B cell (primary cell): ENCODE measurements at regions not wholly inside any gene's neighbourhood (a gene's known extent, or its start where the extent isn't known, plus 50 kb on each side); places are given as distances from the start of the nearest gene placed in this dataset.

Experiments
- ATAC-seq: fragments of 200-7000 bp; cut with Tn5 transposase; one replicate; pipeline ENCODE4 v1.10.0; 2021; ENCODE audit warnings: low read depth, mild to moderate bottlenecking, moderate number of reproducible peaks, moderate library complexity
- CTCF ChIA-PET: fragments of 350-600 bp; sonication (Branson Sonifier 250); formaldehyde crosslinking; loops from one replicate; lab custom pipeline; 2021; ENCODE audit warnings: antibody characterized with exemption, inconsistent platforms; lab: Charles Lee
- POLR2A ChIA-PET: fragments of 350-600 bp; sonication (Branson Sonifier 250); formaldehyde crosslinking; loops from one replicate; lab custom pipeline; 2021; ENCODE audit warnings: antibody characterized with exemption; lab: Charles Lee
- DNase-seq: peaks from one replicate; pipeline ENCODE4 v3.0.0; 2013
- H2AFZ ChIP-seq: 2 replicates; pipeline ENCODE4 v1.6.1; 2012; ENCODE audit warnings: mild to moderate bottlenecking, low read depth, low read length; ENCODE audit not compliant: insufficient read depth, poor library complexity, severe bottlenecking
- H3K27ac ChIP-seq, 2 donors: 1 replicate in 1 of 2; 2 replicates in 1 of 2; pipeline ENCODE4 v1.5.1; 2012 to 2013; ENCODE audit warnings: low read length in 2 of 2, mild to moderate bottlenecking in 2 of 2, moderate library complexity in 1 of 2
- H3K27me3 ChIP-seq, 4 experiments: fragments of 200-600 bp in 1 of 4; sonication (generic) in 1 of 4; replicated peaks in 1 of 4; 1 replicate in 2 of 4; 2 replicates in 2 of 4; pipeline versions ENCODE4 v1.6.1 to v1.7.0; 2013 to 2016; ENCODE audit warnings: low read length in 3 of 4, mild to moderate bottlenecking in 2 of 4, mixed read lengths in 1 of 4, moderate library complexity in 1 of 4; ENCODE audit not compliant: insufficient read depth in 4 of 4, control insufficient read depth in 3 of 4; ENCODE audit errors: control extremely low read depth in 1 of 4
- H3K36me3 ChIP-seq, 2 experiments: replicated peaks in 1 of 2; 1 replicate in 1 of 2; 2 replicates in 1 of 2; pipeline versions ENCODE4 v1.6.1 to v1.7.1; 2013; ENCODE audit warnings: low read length in 1 of 2; ENCODE audit not compliant: insufficient read depth in 2 of 2, control insufficient read depth in 1 of 2; ENCODE audit errors: control extremely low read depth in 1 of 2, extremely low read depth in 1 of 2
- H3K4me1 ChIP-seq, 2 donors: fragments of 200-600 bp in 1 of 2; sonication (generic) in 1 of 2; 1 replicate in 1 of 2; 2 replicates in 1 of 2; pipeline versions ENCODE4 v1.5.1 to v1.6.1; 2013 to 2017; ENCODE audit warnings: low read length in 2 of 2; ENCODE audit not compliant: control insufficient read depth in 2 of 2, insufficient read depth in 2 of 2
- H3K4me2 ChIP-seq: replicated peaks from 2 replicates; pipeline ENCODE3; 2012; ENCODE audit warnings: mild to moderate bottlenecking, low read depth, low read length; ENCODE audit not compliant: poor library complexity, severe bottlenecking
- H3K4me3 ChIP-seq, 5 experiments: fragments of 200-600 bp in 1 of 5; sonication (generic) in 1 of 5; 1 replicate in 3 of 5; 2 replicates in 2 of 5; pipeline versions ENCODE4 v1.5.1 to v1.7.0; 2011 to 2016; ENCODE audit warnings: low read length in 4 of 5, mild to moderate bottlenecking in 4 of 5, low read depth in 2 of 5, control low read depth in 1 of 5, moderate library complexity in 1 of 5; ENCODE audit not compliant: insufficient read depth in 1 of 5; ENCODE audit errors: control extremely low read depth in 1 of 5, extremely low read depth in 1 of 5
- H3K79me2 ChIP-seq: fragments of 200-600 bp; sonication (generic); one replicate; pipeline ENCODE4 v1.6.0; 2016; ENCODE audit warnings: low read length; ENCODE audit not compliant: control insufficient read depth, insufficient read depth
- H3K9ac ChIP-seq: fragments of 200-600 bp; sonication (generic); 2 replicates; pipeline ENCODE4 v1.6.1; 2017; ENCODE audit warnings: mild to moderate bottlenecking, low read length, moderate library complexity
- H3K9me3 ChIP-seq, 3 donors: one replicate each; pipeline versions ENCODE4 v1.6.1 to v1.7.1; 2013; ENCODE audit warnings: low read length in 2 of 3; ENCODE audit not compliant: control insufficient read depth in 2 of 3, insufficient read depth in 1 of 3; ENCODE audit errors: control extremely low read depth in 1 of 3
- H4K20me1 ChIP-seq: 2 replicates; pipeline ENCODE4 v1.6.0; 2012; ENCODE audit warnings: mild to moderate bottlenecking, low read length; ENCODE audit not compliant: insufficient read depth, control insufficient read depth, poor library complexity, severe bottlenecking
- H3K27ac Mint-ChIP-seq: one replicate; pipeline ENCODE4 v1.8.0; 2021; ENCODE audit warnings: mixed read lengths
- H3K27me3 Mint-ChIP-seq: one replicate; pipeline ENCODE4 v1.8.0; 2021; ENCODE audit warnings: mixed read lengths
- H3K4me1 Mint-ChIP-seq: one replicate; pipeline ENCODE4 v1.8.0; 2021; ENCODE audit warnings: mixed read lengths
- H3K4me3 Mint-ChIP-seq: one replicate; pipeline ENCODE4 v1.8.0; 2021; ENCODE audit warnings: mixed read lengths
- H3K9me3 Mint-ChIP-seq: one replicate; pipeline ENCODE4 v1.8.0; 2022; ENCODE audit warnings: mixed read lengths; ENCODE audit not compliant: insufficient read depth
- CTCF ChIP-seq: fragments of 200-600 bp; IDR thresholded peaks from one replicate; pipeline ENCODE4 v1.8.0; 2022; ENCODE audit warnings: antibody characterized with exemption, mild to moderate bottlenecking
- EZH2 ChIP-seq: IDR thresholded peaks from 2 replicates; pipeline ENCODE4 v1.6.1; 2012; ENCODE audit warnings: borderline replicate concordance, low read depth, mild to moderate bottlenecking, moderate library complexity, low read length; ENCODE audit not compliant: insufficient read depth, poor library complexity, severe bottlenecking
- WGBS: methylation state at CpG from one replicate; pipeline ENCODE4 v1.1.5; 2013; ENCODE audit warnings: missing lambda C conversion rate; ENCODE audit not compliant: insufficient coverage; 5-methylcytosine and 5-hydroxymethylcytosine counted together
- intact Hi-C: fragments of 100-400 bp; cut with micrococcal nuclease; formaldehyde crosslinking; loops from one replicate; pipeline ENCODE4 v1.10.0; 2022

GRCh38 chr5:74460694-74461093 lies 179.8 kb downstream of the ENC1 start:
- Mint-ChIP-seq H3K4me3 (no peak overlapping the region), H3K9me3 (no peaks in the 10 kb centered on the region), H3K27me3 (peaks cover 21% of the 10 kb centered on the region), H3K4me1 (no peaks in the 10 kb centered on the region), H3K27ac (no peak overlapping the region)
- TF ChIP-seq EZH2, result no peak
- no peak for TF ChIP-seq CTCF
- intact Hi-C loops, result no loop called here
- DNase-seq (no peak), ATAC-seq (no peak)
- no peak overlapping the region for H2AFZ ChIP-seq
- no peaks in the 10 kb centered on the region for H4K20me1 ChIP-seq
- 95% methylated on average over 2 of the region's 3 CpGs for WGBS
- POLR2A ChIA-PET, result no interaction called here
- no peak overlapping the region for H3K27ac ChIP-seq
- no peak overlapping the region for H3K9ac ChIP-seq
- CTCF ChIA-PET, result interaction anchor here (0.6 kb wide), 1 partner anchor 114 kb away, joined by 3 read pairs; no protein-coding TSS in a partner anchor
- no peaks in the 10 kb centered on the region for H3K27me3 ChIP-seq
- no peaks in the 10 kb centered on the region for H3K79me2 ChIP-seq
- no peaks in the 10 kb centered on the region for H3K9me3 ChIP-seq
- no peak overlapping the region for H3K4me2 ChIP-seq
- H3K36me3 ChIP-seq, result no peaks in the 10 kb centered on the region
- no peaks in the 10 kb centered on the region for H3K4me1 ChIP-seq
- no peak overlapping the region for H3K4me3 ChIP-seq

- H3K27ac Mint-ChIP-seq, result no peak overlapping the region
- Histone ChIP-seq H2AFZ (no peak overlapping the region), H3K9me3 (no peaks in the 10 kb centered on the region), H3K4me3 (no peak overlapping the region), H3K27ac (no peak overlapping the region), H4K20me1 (no peaks in the 10 kb centered on the region), H3K27me3 (no peaks in the 10 kb centered on the region), H3K4me1 (no peaks in the 10 kb centered on the region), H3K4me2 (no peak overlapping the region), H3K36me3 (no peaks in the 10 kb centered on the region), H3K9ac (no peak overlapping the region), H3K79me2 (no peaks in the 10 kb centered on the region)
- intact Hi-C loops, result no loop called here
- ATAC-seq (no peak), DNase-seq (no peak)
- H3K9me3 Mint-ChIP-seq, result no peaks in the 10 kb centered on the region
- no peaks in the 10 kb centered on the region for H3K4me1 Mint-ChIP-seq
- POLR2A ChIA-PET, result no interaction called here
- CTCF ChIA-PET, result no interaction called here
- H3K4me3 Mint-ChIP-seq, result no peak overlapping the region
- no CpG with 5 or more reads among the region's 1 CpG for WGBS
- TF ChIP-seq CTCF (no peak), EZH2 (no peak)
- peaks cover 21% of the 10 kb centered on the region for H3K27me3 Mint-ChIP-seq
Measured at GRCh38 chr5:74459984-74460383, 180.5 kb downstream of the ENC1 start.
